ENCODE measurements at regions not wholly inside any gene's neighbourhood (a gene's known extent, or its start where the extent isn't known, plus 50 kb on each side); places are given as distances from the start of the nearest gene placed in this dataset.

DNA sequence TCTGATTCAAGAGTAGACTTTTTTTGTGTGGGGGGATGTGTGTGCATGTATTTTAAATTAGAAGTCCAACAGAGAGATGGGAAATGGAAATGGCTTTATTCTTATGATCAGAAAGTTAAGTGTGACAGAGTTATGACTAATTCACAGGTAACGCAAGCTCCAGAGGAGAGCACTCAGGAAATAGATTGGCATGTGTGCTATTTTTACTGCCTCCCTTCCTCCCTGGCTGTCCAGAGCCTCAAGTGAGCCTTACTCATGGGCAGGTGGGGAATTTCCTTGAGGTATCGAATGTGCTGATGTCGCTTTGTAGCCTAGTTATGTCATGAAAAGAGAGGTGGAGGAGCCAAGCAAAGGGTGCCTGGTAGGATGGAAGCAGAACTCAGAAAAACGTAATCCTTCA lies 70.3 kb upstream of the BDNF start:
- TF ChIP-seq, protein P1, sequence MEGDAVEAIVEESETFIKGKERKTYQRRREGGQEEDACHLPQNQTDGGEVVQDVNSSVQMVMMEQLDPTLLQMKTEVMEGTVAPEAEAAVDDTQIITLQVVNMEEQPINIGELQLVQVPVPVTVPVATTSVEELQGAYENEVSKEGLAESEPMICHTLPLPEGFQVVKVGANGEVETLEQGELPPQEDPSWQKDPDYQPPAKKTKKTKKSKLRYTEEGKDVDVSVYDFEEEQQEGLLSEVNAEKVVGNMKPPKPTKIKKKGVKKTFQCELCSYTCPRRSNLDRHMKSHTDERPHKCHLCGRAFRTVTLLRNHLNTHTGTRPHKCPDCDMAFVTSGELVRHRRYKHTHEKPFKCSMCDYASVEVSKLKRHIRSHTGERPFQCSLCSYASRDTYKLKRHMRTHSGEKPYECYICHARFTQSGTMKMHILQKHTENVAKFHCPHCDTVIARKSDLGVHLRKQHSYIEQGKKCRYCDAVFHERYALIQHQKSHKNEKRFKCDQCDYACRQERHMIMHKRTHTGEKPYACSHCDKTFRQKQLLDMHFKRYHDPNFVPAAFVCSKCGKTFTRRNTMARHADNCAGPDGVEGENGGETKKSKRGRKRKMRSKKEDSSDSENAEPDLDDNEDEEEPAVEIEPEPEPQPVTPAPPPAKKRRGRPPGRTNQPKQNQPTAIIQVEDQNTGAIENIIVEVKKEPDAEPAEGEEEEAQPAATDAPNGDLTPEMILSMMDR (conservative IDR thresholded peaks at IDR 0.05; ENCODE audit: low read length): no peak
- TF ChIP-seq EZH2phosphoT487 (IDR thresholded peaks at IDR 0.05; ENCODE audit: borderline replicate concordance, low read depth, low read length): no peak
